ENCODE measurements at regions not wholly inside any gene's neighbourhood (a gene's known extent, or its start where the extent isn't known, plus 50 kb on each side); places are given as distances from the start of the nearest gene placed in this dataset.

GRCh38 chr10:2676455-2676854 lies 390.9 kb upstream of the PFKP start:
- peaks cover 0 to 13% (median 0%) of the 10 kb centered on the region in 3 donors for H3K4me1 ChIP-seq
- TF ChIP-seq CTCF (IDR thresholded peaks at IDR 0.05): no peak
- no peak for TF ChIP-seq EP300 (IDR thresholded peaks at IDR 0.05)
- TF ChIP-seq POLR2AphosphoS5 (IDR thresholded peaks at IDR 0.05): no peak
- TF ChIP-seq POLR2A (IDR thresholded peaks at IDR 0.05): no peak
- no peaks in the 10 kb centered on the region for H3K9me3 ChIP-seq
- no peaks in the 10 kb centered on the region for H3K36me3 ChIP-seq
- ATAC-seq: no peak
- H3K27ac ChIP-seq: no peak overlapping the region
- peaks cover 14% of the 10 kb centered on the region for H3K27me3 ChIP-seq
- no peak overlapping the region for H3K4me3 ChIP-seq
- no CpG with 5 or more reads among the region's 1 CpG for WGBS, 2 donors (ENCODE audit: low coverage in 1 of 2)

- H3K4me3 ChIP-seq: no peak overlapping the region
- no peaks in the 10 kb centered on the region for H3K36me3 ChIP-seq
- no peak for TF ChIP-seq POLR2A (IDR thresholded peaks at IDR 0.05)
- TF ChIP-seq EP300 (IDR thresholded peaks at IDR 0.05): no peak
- TF ChIP-seq CTCF (IDR thresholded peaks at IDR 0.05): no peak
- TF ChIP-seq POLR2AphosphoS5 (IDR thresholded peaks at IDR 0.05): no peak
- H3K27ac ChIP-seq: no peak overlapping the region
- ATAC-seq: no peak
- no peaks in the 10 kb centered on the region for H3K4me1 ChIP-seq
- H3K27me3 ChIP-seq: peaks cover 2% of the 10 kb centered on the region
- no peaks in the 10 kb centered on the region for H3K9me3 ChIP-seq
Observed at GRCh38 chr10:2674451-2674850, 392.9 kb upstream of the PFKP start.

GRCh38 chr10:2670864-2671263 lies 396.5 kb upstream of the PFKP start:
- Histone ChIP-seq H3K4me1 (no peaks in the 10 kb centered on the region), H3K27ac (no peak overlapping the region), H3K36me3 (no peaks in the 10 kb centered on the region), H3K4me3 (no peak overlapping the region), H3K9me3 (no peaks in the 10 kb centered on the region), H3K27me3 (no peaks in the 10 kb centered on the region)
- WGBS, 2 donors (ENCODE audit: low coverage in 1 of 2): 84 to 94% methylated on average over 6 to 7 of the region's 7 CpGs
- no peak for ATAC-seq
- no peak for TF ChIP-seq EP300 (IDR thresholded peaks at IDR 0.05)

GRCh38 chr10:2665772-2666171 lies 401.6 kb upstream of the PFKP start:
- no peaks in the 10 kb centered on the region for H3K36me3 ChIP-seq
- H3K27ac ChIP-seq: no peak overlapping the region
- H3K4me1 ChIP-seq: no peaks in the 10 kb centered on the region
- H3K27me3 ChIP-seq: no peaks in the 10 kb centered on the region
- no peak overlapping the region for H3K4me3 ChIP-seq
- ATAC-seq: no peak
- no peak for TF ChIP-seq POLR2AphosphoS5 (IDR thresholded peaks at IDR 0.05)
- TF ChIP-seq CTCF (IDR thresholded peaks at IDR 0.05): no peak
- TF ChIP-seq EP300 (IDR thresholded peaks at IDR 0.05): no peak
- no peak for TF ChIP-seq POLR2A (IDR thresholded peaks at IDR 0.05)
- H3K9me3 ChIP-seq: no peaks in the 10 kb centered on the region

- no peak overlapping the region for H3K27ac ChIP-seq
- no peak overlapping the region for H3K4me3 ChIP-seq
- H3K27me3 ChIP-seq: peaks cover 17% of the 10 kb centered on the region
- no peak for ATAC-seq
- no peaks in the 10 kb centered on the region for H3K9me3 ChIP-seq
- 71 to 77% methylated on average over 5 to 9 of the region's 10 CpGs for WGBS, 2 donors (ENCODE audit: low coverage in 1 of 2)
- H3K36me3 ChIP-seq: no peaks in the 10 kb centered on the region
- TF ChIP-seq POLR2A (IDR thresholded peaks at IDR 0.05) (no peak), POLR2AphosphoS5 (IDR thresholded peaks at IDR 0.05) (no peak), EP300 (IDR thresholded peaks at IDR 0.05) (no peak), CTCF (IDR thresholded peaks at IDR 0.05) (no peak)
- H3K4me1 ChIP-seq: no peaks in the 10 kb centered on the region
Observed at GRCh38 chr10:2660276-2660675, 407.1 kb upstream of the PFKP start.
